HEK293 (cell line): ENCODE measurements at regions not wholly inside any gene's neighbourhood (a gene's known extent, or its start where the extent isn't known, plus 50 kb on each side); places are given as distances from the start of the nearest gene placed in this dataset.

Experiments
- CTCF ChIA-PET: fragments of 350-600 bp; formaldehyde crosslinking; extraction: SDS; loops from one replicate; lab custom pipeline; 2021; ENCODE audit warnings: antibody characterized with exemption; lab: Yijun Ruan, JAX
- POLR2A ChIA-PET: fragments of 300-600 bp; formaldehyde crosslinking; extraction: SDS; loops from one replicate; lab custom pipeline; 2020; ENCODE audit warnings: antibody characterized with exemption, inconsistent platforms; lab: Yijun Ruan, JAX
- H3K27ac ChIP-seq: fragments of 200-500 bp; sonication (Bioruptor generic); 2 replicates; pipeline ENCODE4 v1.5.1; 2014; ENCODE audit warnings: low read depth, low read length, control low read depth, inconsistent platforms; ENCODE audit errors: extremely low read depth
- H3K36me3 ChIP-seq, 2 experiments: fragments of 200-500 bp in 1 of 2; sonication (Bioruptor generic) in 1 of 2; 1 replicate in 1 of 2; 2 replicates in 1 of 2; pipeline ENCODE4 v1.5.1; 2014 to 2017; ENCODE audit warnings: inconsistent platforms in 2 of 2, low read length in 2 of 2; ENCODE audit not compliant: control insufficient read depth in 2 of 2, insufficient read depth in 1 of 2
- H3K4me1 ChIP-seq: fragments of 200-500 bp; sonication (Bioruptor generic); 2 replicates; pipeline ENCODE4 v1.5.1; 2014; ENCODE audit warnings: mild to moderate bottlenecking, low read length, inconsistent platforms; ENCODE audit not compliant: control insufficient read depth, insufficient read depth
- H3K4me3 ChIP-seq: 2 replicates; pipeline ENCODE4 v1.5.1; 2011; ENCODE audit warnings: low read depth, mild to moderate bottlenecking, control low read depth, low read length, moderate library complexity
- H3K9me3 ChIP-seq: fragments of 200-500 bp; sonication (Bioruptor generic); 2 replicates; pipeline ENCODE4 v1.5.1; 2014; ENCODE audit warnings: low read depth, low read length, inconsistent platforms; ENCODE audit not compliant: control insufficient read depth, insufficient read depth
- BCL6B ChIP-seq: fragments of 450-650 bp; formaldehyde crosslinking; IDR thresholded peaks from 2 replicates; pipeline ENCODE4 v1.5.1; 2017; ENCODE audit warnings: missing biosample characterization, missing genetic modification characterization
- EGR2 ChIP-seq: fragments of 450-650 bp; formaldehyde crosslinking; IDR thresholded peaks from 2 replicates; pipeline ENCODE4 v1.5.1; 2016; ENCODE audit warnings: low read depth, missing biosample characterization, missing genetic modification characterization
- ELK4 ChIP-seq: IDR thresholded peaks from 2 replicates; pipeline ENCODE4 v1.6.1; 2011; ENCODE audit warnings: mild to moderate bottlenecking, low read depth, low read length, borderline replicate concordance
- MEIS1 ChIP-seq: sonication (generic); formaldehyde crosslinking; IDR thresholded peaks from 2 replicates; pipeline ENCODE4 v1.8.1; 2022; ENCODE audit warnings: missing genetic modification reagents, mild to moderate bottlenecking, borderline replicate concordance
- ZNF146 ChIP-seq: fragments of 450-650 bp; formaldehyde crosslinking; IDR thresholded peaks from 2 replicates; pipeline ENCODE4 v1.5.1; 2016; ENCODE audit warnings: missing biosample characterization, missing genetic modification characterization
- ZNF202 ChIP-seq: fragments of 450-650 bp; formaldehyde crosslinking; IDR thresholded peaks from 2 replicates; pipeline ENCODE4 v1.5.1; 2016; ENCODE audit warnings: missing biosample characterization, missing genetic modification characterization, borderline replicate concordance
- ZNF23 ChIP-seq: fragments of 450-650 bp; formaldehyde crosslinking; IDR thresholded peaks from 2 replicates; pipeline ENCODE4 v1.5.1; 2016; ENCODE audit warnings: missing biosample characterization, missing genetic modification characterization, borderline replicate concordance
- ZNF311 ChIP-seq: fragments of 450-650 bp; formaldehyde crosslinking; IDR thresholded peaks from 2 replicates; pipeline ENCODE4 v1.5.1; 2017; ENCODE audit warnings: missing biosample characterization, missing genetic modification characterization, borderline replicate concordance
- ZNF394 ChIP-seq: fragments of 450-650 bp; formaldehyde crosslinking; IDR thresholded peaks from 2 replicates; pipeline ENCODE4 v1.5.1; 2016; ENCODE audit warnings: missing biosample characterization, missing genetic modification characterization, mild to moderate bottlenecking, moderate library complexity, borderline replicate concordance
- ZNF548 ChIP-seq: fragments of 450-650 bp; formaldehyde crosslinking; IDR thresholded peaks from 2 replicates; pipeline ENCODE4 v1.5.1; 2016; ENCODE audit warnings: missing biosample characterization, missing genetic modification characterization
- ZNF776 ChIP-seq: fragments of 450-650 bp; formaldehyde crosslinking; IDR thresholded peaks from 2 replicates; pipeline ENCODE4 v1.5.0; 2017; ENCODE audit warnings: missing biosample characterization, missing genetic modification characterization, borderline replicate concordance
- ZNF792 ChIP-seq: fragments of 450-650 bp; formaldehyde crosslinking; IDR thresholded peaks from 2 replicates; pipeline ENCODE4 v1.5.1; 2016; ENCODE audit warnings: missing biosample characterization, missing genetic modification characterization
- ZSCAN23 ChIP-seq: fragments of 450-650 bp; formaldehyde crosslinking; IDR thresholded peaks from 2 replicates; pipeline ENCODE4 v1.5.1; 2016; ENCODE audit warnings: missing biosample characterization, missing genetic modification characterization
- TF ChIP-seq, protein P1 (sequence below): fragments of 450-650 bp; formaldehyde crosslinking; IDR thresholded peaks from 2 replicates; pipeline ENCODE4 v1.5.1; 2016; ENCODE audit warnings: missing biosample characterization, missing genetic modification characterization, borderline replicate concordance
- TF ChIP-seq, protein P2 (sequence below): fragments of 450-650 bp; formaldehyde crosslinking; IDR thresholded peaks from 2 replicates; pipeline ENCODE4 v1.5.1; 2016; ENCODE audit warnings: missing biosample characterization, missing genetic modification characterization
- TF ChIP-seq, protein P3 (sequence below): fragments of 450-650 bp; formaldehyde crosslinking; IDR thresholded peaks from 2 replicates; pipeline ENCODE4 v1.5.1; 2016; ENCODE audit warnings: missing biosample characterization, missing genetic modification characterization

DNA sequence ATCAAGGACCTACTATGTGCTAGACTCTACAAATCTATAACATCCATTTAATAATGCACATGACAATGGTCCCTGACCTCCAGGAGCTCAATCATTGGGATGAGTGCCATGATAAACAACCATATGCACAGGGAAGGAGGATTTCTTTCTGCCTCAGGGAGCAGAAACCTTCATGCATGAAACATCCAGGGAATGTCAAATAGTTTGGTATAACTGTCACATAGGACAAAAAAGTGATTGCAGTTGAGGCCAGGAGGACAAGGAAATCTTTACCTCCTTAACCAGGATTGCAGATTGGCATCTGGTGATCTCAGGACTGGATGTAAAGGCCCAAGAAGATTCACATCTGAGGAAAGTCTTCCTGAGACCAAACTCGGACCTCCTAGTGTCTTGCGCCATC, 993.1 kb downstream of the KCNMA1 start:
- H3K27ac ChIP-seq: no peak overlapping the region
- H3K9me3 ChIP-seq: no peaks in the 10 kb centered on the region
- TF ChIP-seq, protein P1, sequence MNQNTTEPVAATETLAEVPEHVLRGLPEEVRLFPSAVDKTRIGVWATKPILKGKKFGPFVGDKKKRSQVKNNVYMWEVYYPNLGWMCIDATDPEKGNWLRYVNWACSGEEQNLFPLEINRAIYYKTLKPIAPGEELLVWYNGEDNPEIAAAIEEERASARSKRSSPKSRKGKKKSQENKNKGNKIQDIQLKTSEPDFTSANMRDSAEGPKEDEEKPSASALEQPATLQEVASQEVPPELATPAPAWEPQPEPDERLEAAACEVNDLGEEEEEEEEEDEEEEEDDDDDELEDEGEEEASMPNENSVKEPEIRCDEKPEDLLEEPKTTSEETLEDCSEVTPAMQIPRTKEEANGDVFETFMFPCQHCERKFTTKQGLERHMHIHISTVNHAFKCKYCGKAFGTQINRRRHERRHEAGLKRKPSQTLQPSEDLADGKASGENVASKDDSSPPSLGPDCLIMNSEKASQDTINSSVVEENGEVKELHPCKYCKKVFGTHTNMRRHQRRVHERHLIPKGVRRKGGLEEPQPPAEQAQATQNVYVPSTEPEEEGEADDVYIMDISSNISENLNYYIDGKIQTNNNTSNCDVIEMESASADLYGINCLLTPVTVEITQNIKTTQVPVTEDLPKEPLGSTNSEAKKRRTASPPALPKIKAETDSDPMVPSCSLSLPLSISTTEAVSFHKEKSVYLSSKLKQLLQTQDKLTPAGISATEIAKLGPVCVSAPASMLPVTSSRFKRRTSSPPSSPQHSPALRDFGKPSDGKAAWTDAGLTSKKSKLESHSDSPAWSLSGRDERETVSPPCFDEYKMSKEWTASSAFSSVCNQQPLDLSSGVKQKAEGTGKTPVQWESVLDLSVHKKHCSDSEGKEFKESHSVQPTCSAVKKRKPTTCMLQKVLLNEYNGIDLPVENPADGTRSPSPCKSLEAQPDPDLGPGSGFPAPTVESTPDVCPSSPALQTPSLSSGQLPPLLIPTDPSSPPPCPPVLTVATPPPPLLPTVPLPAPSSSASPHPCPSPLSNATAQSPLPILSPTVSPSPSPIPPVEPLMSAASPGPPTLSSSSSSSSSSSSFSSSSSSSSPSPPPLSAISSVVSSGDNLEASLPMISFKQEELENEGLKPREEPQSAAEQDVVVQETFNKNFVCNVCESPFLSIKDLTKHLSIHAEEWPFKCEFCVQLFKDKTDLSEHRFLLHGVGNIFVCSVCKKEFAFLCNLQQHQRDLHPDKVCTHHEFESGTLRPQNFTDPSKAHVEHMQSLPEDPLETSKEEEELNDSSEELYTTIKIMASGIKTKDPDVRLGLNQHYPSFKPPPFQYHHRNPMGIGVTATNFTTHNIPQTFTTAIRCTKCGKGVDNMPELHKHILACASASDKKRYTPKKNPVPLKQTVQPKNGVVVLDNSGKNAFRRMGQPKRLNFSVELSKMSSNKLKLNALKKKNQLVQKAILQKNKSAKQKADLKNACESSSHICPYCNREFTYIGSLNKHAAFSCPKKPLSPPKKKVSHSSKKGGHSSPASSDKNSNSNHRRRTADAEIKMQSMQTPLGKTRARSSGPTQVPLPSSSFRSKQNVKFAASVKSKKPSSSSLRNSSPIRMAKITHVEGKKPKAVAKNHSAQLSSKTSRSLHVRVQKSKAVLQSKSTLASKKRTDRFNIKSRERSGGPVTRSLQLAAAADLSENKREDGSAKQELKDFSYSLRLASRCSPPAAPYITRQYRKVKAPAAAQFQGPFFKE (tag by site-specific recombination): no peak
- TF ChIP-seq ZNF394 (tag by site-specific recombination) (no peak), ZNF792 (tag by site-specific recombination) (no peak), ZNF202 (tag by site-specific recombination) (no peak), ZNF548 (no peak)
- CTCF ChIA-PET: no interaction called here
- POLR2A ChIA-PET: no interaction called here
- H3K4me1 ChIP-seq: no peaks in the 10 kb centered on the region
- H3K4me3 ChIP-seq: no peak overlapping the region
- H3K36me3 ChIP-seq: no peaks in the 10 kb centered on the region

DNA sequence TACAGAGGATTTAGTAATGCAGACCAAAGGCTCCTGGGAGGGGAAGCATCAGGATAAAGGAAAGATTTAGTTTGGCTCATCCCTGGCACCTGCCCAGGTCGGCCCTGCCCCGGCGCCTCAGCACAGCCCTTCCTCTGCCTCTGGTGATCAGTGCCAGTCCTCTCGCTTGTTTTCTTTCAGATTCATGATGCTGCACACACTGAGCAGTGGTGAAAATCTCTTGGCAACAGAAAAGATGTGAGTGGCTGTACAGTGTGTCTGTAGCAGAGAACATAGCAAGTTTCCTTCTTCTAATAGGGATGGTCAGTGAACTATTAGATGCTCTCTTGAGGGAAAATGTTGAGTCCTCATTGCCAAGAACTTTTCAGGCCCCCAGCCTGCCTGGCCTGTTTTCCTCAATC, 994.1 kb downstream of the KCNMA1 start:
- POLR2A ChIA-PET: no interaction called here
- no peak overlapping the region for H3K4me3 ChIP-seq
- CTCF ChIA-PET: no interaction called here
- no peak for TF ChIP-seq ZNF776
- no peak for TF ChIP-seq ELK4
- TF ChIP-seq MEIS1 (CRISPR knock-in tag): no peak
- TF ChIP-seq, protein P2, sequence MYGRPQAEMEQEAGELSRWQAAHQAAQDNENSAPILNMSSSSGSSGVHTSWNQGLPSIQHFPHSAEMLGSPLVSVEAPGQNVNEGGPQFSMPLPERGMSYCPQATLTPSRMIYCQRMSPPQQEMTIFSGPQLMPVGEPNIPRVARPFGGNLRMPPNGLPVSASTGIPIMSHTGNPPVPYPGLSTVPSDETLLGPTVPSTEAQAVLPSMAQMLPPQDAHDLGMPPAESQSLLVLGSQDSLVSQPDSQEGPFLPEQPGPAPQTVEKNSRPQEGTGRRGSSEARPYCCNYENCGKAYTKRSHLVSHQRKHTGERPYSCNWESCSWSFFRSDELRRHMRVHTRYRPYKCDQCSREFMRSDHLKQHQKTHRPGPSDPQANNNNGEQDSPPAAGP (tag by site-specific recombination): no peak
- no peak for TF ChIP-seq BCL6B (tag by site-specific recombination)
- TF ChIP-seq ZNF311 (tag by site-specific recombination): no peak
- no peak for TF ChIP-seq EGR2
- TF ChIP-seq ZNF146 (tag by site-specific recombination): no peak
- TF ChIP-seq, protein P3, sequence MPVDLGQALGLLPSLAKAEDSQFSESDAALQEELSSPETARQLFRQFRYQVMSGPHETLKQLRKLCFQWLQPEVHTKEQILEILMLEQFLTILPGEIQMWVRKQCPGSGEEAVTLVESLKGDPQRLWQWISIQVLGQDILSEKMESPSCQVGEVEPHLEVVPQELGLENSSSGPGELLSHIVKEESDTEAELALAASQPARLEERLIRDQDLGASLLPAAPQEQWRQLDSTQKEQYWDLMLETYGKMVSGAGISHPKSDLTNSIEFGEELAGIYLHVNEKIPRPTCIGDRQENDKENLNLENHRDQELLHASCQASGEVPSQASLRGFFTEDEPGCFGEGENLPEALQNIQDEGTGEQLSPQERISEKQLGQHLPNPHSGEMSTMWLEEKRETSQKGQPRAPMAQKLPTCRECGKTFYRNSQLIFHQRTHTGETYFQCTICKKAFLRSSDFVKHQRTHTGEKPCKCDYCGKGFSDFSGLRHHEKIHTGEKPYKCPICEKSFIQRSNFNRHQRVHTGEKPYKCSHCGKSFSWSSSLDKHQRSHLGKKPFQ (tag by site-specific recombination): no peak
- no peak for TF ChIP-seq ZSCAN23 (tag by site-specific recombination)
- no peak for TF ChIP-seq ZNF23 (tag by site-specific recombination)
- TF ChIP-seq, protein P1 (tag by site-specific recombination): no peak

More for the DNA sequence above, 994.1 kb downstream of the KCNMA1 start:
- H3K9me3 ChIP-seq: no peaks in the 10 kb centered on the region
- H3K36me3 ChIP-seq: no peaks in the 10 kb centered on the region
- H3K27ac ChIP-seq: no peak overlapping the region
- no peaks in the 10 kb centered on the region for H3K4me1 ChIP-seq
